ENCODE measurements at regions not wholly inside any gene's neighbourhood (a gene's known extent, or its start where the extent isn't known, plus 50 kb on each side); places are given as distances from the start of the nearest gene placed in this dataset.
"Not testable (repeated sequence)": the region's sequence is repeated elsewhere in the genome, so short reads cannot be mapped to it uniquely, and the experiment has no call there.

GRCh38 chr4:72207196-72207595 lies 175.4 kb downstream of the NPFFR2 start (continued):
- TF ChIP-seq MAX (IDR thresholded peaks at IDR 0.05) (no peak), NPAS2 (CRISPR knock-in tag; IDR thresholded peaks at IDR 0.05; ENCODE audit: borderline replicate concordance) (no peak), FOSB (CRISPR knock-in tag; IDR thresholded peaks at IDR 0.05) (no peak)
- TF ChIP-seq, protein P1, sequence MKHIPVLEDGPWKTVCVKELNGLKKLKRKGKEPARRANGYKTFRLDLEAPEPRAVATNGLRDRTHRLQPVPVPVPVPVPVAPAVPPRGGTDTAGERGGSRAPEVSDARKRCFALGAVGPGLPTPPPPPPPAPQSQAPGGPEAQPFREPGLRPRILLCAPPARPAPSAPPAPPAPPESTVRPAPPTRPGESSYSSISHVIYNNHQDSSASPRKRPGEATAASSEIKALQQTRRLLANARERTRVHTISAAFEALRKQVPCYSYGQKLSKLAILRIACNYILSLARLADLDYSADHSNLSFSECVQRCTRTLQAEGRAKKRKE (CRISPR knock-in tag; IDR thresholded peaks at IDR 0.05; ENCODE audit: low read depth) = no peak

- ChIA-PET POLR2A (no interaction called here), CTCF (no interaction called here)
- Histone ChIP-seq H3K9me3 (no peaks in the 10 kb centered on the region), H3K4me1 (no peaks in the 10 kb centered on the region), H3K4me3 (no peak overlapping the region), H3K4me2 (no peak overlapping the region), H3K27ac (no peak overlapping the region)
- WGBS (ENCODE audit: missing lambda C conversion rate) = 0% methylated on average over 3 of the region's 3 CpGs
- ATAC-seq (no peak), FAIRE-seq (no peak), DNase-seq (ENCODE audit: low read depth in 1 of 2, low spot score in 1 of 2) (no peak)
- TF ChIP-seq NR3C1 (IDR thresholded peaks at IDR 0.05) (no peak), SMC3 (IDR thresholded peaks at IDR 0.05) (no peak), EP300 (IDR thresholded peaks at IDR 0.05) (no peak), HOXA7 (CRISPR knock-in tag; IDR thresholded peaks at IDR 0.05) (no peak), ZNF302 (CRISPR knock-in tag; IDR thresholded peaks at IDR 0.05) (no peak), ZSCAN20 (CRISPR knock-in tag; IDR thresholded peaks at IDR 0.05) (no peak), KDM5A (IDR thresholded peaks at IDR 0.05) (no peak), HOXB13 (CRISPR knock-in tag; IDR thresholded peaks at IDR 0.05; ENCODE audit: low read depth) (no peak), CEBPB (IDR thresholded peaks at IDR 0.05) (no peak), RFX5 (IDR thresholded peaks at IDR 0.05) (no peak), HES2 (IDR thresholded peaks at IDR 0.05) (no peak), FOSL2 (IDR thresholded peaks at IDR 0.05) (no peak), FOSL2 (CRISPR knock-in tag; IDR thresholded peaks at IDR 0.05) (no peak), RNF2 (IDR thresholded peaks at IDR 0.05; ENCODE audit: borderline replicate concordance, low read depth) (no peak), CBX2 (IDR thresholded peaks at IDR 0.05; ENCODE audit: borderline replicate concordance, low read depth) (no peak), POLR2A (IDR thresholded peaks at IDR 0.05; ENCODE audit: low read length) (no peak), NFE2L2 (conservative IDR thresholded peaks at IDR 0.05; ENCODE audit: low read length) (no peak)
- TF ChIP-seq, protein P1 (CRISPR knock-in tag; IDR thresholded peaks at IDR 0.05; ENCODE audit: low read depth) = no peak
These were observed 176.7 kb downstream of the NPFFR2 start for GRCh38 chr4:72208421-72209075.

DNA sequence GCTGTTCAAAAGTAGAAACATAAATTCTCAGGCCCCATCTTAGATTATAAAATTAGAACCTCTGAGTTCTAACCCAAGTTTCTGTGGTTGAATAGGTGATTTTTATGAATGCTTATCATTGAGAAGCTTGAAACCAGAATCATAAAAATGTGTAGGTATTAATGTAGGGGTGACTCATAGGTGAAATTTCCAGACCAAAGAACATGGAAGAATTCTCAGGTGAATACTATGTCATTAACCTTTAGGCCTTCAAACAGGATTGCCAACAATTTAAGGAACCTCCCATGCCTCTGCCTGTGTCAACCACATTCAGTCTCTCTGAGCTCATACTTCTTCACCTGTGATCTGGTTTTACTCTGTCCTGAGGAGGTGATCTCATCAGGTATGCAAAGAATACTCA lies 177.8 kb downstream of the NPFFR2 start:
- no peak overlapping the region for H3K4me2 ChIP-seq
- DNase-seq (ENCODE audit: low read depth in 1 of 2, low spot score in 1 of 2) = no peak
- ChIA-PET POLR2A (no interaction called here), CTCF (no interaction called here)
- H3K27ac ChIP-seq = no peak overlapping the region
- no peak overlapping the region for H3K4me3 ChIP-seq
- no peak for ATAC-seq
- TF ChIP-seq MAZ (IDR thresholded peaks at IDR 0.05; ENCODE audit: borderline replicate concordance, low read depth, low read length) = no peak
- TF ChIP-seq CBX8 (IDR thresholded peaks at IDR 0.05) = no peak
- no peak for TF ChIP-seq JUN (IDR thresholded peaks at IDR 0.05)
- TF ChIP-seq, protein P2, sequence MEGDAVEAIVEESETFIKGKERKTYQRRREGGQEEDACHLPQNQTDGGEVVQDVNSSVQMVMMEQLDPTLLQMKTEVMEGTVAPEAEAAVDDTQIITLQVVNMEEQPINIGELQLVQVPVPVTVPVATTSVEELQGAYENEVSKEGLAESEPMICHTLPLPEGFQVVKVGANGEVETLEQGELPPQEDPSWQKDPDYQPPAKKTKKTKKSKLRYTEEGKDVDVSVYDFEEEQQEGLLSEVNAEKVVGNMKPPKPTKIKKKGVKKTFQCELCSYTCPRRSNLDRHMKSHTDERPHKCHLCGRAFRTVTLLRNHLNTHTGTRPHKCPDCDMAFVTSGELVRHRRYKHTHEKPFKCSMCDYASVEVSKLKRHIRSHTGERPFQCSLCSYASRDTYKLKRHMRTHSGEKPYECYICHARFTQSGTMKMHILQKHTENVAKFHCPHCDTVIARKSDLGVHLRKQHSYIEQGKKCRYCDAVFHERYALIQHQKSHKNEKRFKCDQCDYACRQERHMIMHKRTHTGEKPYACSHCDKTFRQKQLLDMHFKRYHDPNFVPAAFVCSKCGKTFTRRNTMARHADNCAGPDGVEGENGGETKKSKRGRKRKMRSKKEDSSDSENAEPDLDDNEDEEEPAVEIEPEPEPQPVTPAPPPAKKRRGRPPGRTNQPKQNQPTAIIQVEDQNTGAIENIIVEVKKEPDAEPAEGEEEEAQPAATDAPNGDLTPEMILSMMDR (IDR thresholded peaks at IDR 0.05) = no peak
- no peak for TF ChIP-seq ZC3H11A (IDR thresholded peaks at IDR 0.05)
- FAIRE-seq = no peak
- no peaks in the 10 kb centered on the region for H3K4me1 ChIP-seq
- no peaks in the 10 kb centered on the region for H3K9me3 ChIP-seq

GRCh38 chr4:72213763-72214162 lies 182.0 kb downstream of the NPFFR2 start:
- H3K4me2 ChIP-seq; CTCF ChIA-PET; ATAC-seq; H3K4me3 ChIP-seq; FAIRE-seq; POLR2A ChIA-PET; H3K27ac ChIP-seq; DNase-seq (ENCODE audit: low read depth in 1 of 2, low spot score in 1 of 2); H3K4me1 ChIP-seq; H3K9me3 ChIP-seq: not testable (repeated sequence)
- WGBS (ENCODE audit: missing lambda C conversion rate) = 8% methylated on average over 5 of the region's 5 CpGs

All from A549 (cell line).